Stomach (tissue), 4 donors: ENCODE measurements at regions not wholly inside any gene's neighbourhood (a gene's known extent, or its start where the extent isn't known, plus 50 kb on each side); places are given as distances from the start of the nearest gene placed in this dataset.

Experiments used
- EP300 ChIP-seq: sonication (generic); formaldehyde crosslinking; IDR thresholded peaks from one replicate; pipeline ENCODE4 v1.6.1; 2017; ENCODE audit warnings: antibody characterized with exemption
- POLR2A ChIP-seq, 4 donors: fragments of 450-650 bp; IDR thresholded peaks; one replicate each; pipeline ENCODE4 v1.6.1; 2016; ENCODE audit warnings: antibody characterized with exemption in 4 of 4, control low read depth in 2 of 4, mild to moderate bottlenecking in 1 of 4, moderate library complexity in 1 of 4

DNA sequence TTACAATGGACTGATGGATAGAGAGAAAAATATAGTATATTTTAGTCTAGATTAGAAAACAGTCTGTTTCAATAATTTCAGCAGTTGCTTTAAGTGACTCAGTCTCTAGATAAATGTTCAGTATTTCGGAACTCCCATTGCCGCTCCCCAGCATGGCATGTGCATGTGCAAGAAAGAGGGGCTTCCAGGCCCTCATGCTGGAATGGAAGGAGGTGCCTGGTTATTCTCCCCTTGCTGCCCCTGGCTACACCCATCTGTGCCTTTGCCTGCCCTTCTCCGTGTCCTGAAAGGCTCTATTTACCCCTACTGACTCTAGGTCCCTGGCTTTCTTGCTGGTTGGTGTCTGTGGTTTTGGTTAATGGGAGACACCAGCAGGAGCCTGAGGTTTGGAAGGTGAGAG lies 115.7 kb upstream of the IFNGR1 start:
- TF ChIP-seq POLR2A (IDR thresholded peaks at IDR 0.05) (no peak), EP300 (no peak)
